ENCODE measurements at regions not wholly inside any gene's neighbourhood (a gene's known extent, or its start where the extent isn't known, plus 50 kb on each side); places are given as distances from the start of the nearest gene placed in this dataset.
"Not testable (repeated sequence)": the region's sequence is repeated elsewhere in the genome, so short reads cannot be mapped to it uniquely, and the experiment has no call there.

DNA sequence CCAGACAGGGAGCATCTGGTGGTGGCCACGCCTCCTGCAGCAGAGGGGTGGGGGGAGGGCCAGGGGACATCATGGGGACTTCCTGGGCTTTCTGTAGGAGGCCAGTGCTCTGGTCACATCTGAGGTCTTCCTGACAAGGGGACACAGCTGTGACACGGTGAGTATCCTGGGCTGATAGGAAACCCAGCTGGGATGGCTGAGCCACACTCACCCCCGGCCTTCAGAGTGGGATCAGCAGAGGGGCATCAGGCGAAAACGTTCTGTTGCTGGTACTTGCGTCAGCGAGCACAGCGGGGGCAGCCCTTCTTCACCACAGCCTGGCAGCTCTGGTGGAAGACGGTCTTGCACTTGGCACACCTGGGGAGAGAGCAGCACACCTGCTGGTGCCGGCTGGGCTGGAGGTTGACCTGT is 122.9 kb upstream of the SMURF2 start:
- no peak for DNase-seq (ENCODE audit: low read depth in 2 of 2)

DNA sequence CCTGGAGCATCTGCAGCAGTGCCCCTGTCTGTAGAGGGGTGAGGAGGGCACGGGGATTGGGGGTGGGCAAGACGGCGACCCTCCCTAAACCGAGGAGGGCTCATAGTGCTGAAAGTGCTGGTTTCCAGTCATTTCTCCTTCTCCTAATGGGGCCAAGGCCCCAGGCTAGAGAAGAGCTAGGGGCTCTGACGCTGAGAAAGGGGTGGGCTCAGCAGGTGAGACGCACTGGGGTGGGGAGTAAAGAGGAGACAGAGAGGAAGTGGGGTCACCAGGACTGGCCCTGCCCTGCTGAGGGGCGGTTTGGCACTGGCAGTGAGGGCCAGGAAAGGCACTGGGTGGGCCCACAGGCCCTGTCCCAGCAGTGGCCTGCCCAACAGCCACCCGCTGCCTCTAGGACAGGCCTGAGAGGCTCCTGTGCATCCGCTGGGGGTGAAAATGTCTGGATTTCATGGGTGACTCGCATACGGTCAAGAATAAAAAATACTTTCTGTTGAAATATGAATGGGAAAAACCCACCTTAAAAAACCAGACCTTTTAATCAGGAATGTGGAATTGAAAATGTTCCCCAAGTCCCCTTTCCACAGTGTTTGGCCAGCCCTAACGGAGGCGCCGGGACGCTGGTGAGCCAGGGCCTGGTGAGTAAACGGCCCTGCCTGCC is 122.4 kb upstream of the SMURF2 start:
- no peak for DNase-seq (ENCODE audit: low read depth in 2 of 2)

DNA sequence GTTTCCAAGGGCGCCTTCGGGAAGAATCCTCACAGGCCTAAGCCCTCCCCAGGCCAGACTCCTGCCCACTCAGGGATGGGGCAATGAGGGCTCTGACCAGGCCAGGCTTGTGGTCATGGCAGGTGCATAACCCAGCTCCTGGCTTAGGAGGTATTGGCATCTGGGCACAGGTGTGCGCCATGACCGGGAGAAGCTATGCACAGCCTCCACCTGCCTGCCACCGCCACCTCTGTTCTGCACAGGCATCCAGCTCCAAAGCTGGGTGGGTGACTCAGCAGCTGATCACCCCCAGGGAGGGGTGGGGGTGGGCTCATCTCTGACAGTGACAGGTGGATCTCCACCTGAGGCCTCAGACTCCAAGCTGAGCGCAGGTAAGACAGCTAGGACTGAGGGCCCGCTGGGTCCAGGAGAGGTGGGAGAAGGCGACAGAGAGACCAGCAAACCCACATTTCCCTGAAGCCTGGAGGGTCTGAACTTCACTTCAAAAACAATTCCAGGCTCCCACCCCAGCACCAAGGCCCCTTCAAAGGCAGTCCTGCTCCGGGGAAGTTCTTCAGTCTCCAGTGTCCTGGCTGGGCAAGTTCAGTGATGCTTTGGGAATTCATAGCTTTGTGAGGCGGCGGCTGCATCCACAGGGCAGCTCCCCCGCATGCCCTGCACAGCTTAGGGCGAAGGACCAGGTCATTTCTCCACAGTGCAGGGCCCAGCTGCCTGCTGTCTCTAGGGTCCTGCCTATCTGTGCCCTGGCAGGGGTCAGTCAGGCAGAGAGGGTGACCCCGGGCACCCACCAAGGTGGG is 121.6 kb upstream of the SMURF2 start:
- no peak for DNase-seq (ENCODE audit: low read depth in 2 of 2)

DNA sequence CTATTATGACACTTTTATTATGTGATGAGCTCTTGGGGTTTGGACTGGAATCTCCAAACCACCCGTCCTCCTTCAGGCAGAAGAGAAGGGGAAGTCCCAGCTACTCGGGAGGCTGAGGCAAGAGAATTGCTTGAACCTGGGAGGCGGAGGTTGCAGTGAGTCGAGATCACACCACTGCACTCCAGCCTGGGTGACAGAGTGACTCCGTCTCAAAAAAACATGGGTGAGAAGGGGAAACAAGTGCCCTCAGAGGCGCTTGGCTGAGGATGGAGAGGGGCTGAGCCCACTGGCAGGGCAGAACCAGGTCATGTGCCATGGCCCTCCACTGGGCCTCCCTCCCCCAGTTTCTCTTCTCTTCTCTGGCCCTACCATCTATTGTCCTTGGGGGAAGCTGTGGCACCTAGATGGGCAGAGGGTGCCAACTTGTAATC is 120.9 kb upstream of the SMURF2 start:
- DNase-seq (ENCODE audit: low read depth in 2 of 2) = no peak

DNA sequence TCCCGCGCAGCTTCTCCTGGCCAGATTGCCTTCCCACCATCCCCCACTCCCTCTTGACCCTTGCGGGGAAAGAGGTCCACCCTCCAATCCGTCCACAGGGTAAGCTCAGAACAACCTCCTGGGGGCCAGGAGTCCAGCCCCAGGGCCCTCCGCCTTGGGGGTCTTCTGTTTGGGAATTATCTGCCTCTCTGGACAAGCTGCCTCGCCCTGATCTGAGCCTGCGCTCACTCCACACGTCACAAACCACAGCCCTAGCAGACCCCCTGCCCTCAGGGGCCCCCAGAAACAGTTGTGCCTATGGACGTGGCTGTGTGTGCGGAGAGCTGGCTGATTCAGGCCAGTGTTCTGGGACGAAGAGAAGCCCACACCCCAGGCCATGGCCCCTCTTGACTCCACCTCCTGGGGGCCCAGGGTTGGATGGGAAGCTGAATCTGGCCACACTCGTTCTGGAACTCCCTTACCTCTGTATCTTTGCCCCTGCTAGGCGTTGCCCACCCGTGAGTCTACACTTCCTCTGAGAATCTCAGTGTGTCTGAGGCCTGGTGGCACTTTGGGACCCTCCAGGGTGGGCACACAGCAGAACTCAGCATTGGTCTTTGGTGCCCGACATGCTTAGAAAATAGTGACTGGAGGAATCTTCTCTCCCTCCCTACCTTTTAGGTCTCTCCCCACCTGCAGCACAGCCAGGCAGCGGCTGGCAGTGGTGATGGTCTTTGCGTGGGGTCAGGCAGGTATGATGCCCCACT is 119.9 kb upstream of the SMURF2 start:
- DNase-seq (ENCODE audit: low read depth in 2 of 2) = no peak

DNA sequence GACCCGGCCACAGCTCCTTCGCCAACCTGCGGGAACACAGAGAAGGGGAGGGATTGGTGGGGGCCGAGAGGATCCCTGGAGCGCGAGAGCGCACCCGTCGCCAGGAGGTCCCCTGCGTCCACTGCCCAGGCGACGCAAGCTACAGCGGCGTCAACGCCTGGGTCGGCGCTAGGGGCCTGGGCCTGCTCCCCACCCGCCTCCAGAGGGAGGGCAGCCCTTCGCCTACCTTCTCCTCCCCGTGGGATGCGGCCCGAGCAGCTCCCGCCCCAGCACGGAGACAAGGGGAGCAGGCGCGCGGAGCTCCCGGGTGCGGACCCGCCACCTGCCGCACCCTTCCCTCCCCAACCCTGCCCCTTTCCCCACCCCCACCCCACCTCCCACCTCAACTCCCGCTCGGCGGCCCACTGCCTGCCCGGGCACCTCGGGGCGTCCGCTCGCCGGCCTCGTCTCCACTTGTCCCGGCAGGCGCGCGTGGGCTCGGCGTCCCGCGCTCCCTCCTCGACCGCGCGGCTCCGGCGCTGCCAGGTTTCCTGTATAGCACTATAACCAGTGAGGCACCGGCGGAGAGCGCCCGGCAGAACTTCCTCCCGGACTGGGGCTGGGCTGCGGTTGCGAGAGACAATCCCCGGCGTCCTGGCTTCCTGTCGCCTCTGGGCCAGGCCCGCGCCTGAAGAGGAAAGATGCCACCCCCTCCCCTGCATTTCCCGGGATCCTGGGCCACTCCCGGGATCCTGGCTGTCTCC is 119.1 kb upstream of the SMURF2 start:
- no peak for DNase-seq (ENCODE audit: low read depth in 2 of 2)

DNA sequence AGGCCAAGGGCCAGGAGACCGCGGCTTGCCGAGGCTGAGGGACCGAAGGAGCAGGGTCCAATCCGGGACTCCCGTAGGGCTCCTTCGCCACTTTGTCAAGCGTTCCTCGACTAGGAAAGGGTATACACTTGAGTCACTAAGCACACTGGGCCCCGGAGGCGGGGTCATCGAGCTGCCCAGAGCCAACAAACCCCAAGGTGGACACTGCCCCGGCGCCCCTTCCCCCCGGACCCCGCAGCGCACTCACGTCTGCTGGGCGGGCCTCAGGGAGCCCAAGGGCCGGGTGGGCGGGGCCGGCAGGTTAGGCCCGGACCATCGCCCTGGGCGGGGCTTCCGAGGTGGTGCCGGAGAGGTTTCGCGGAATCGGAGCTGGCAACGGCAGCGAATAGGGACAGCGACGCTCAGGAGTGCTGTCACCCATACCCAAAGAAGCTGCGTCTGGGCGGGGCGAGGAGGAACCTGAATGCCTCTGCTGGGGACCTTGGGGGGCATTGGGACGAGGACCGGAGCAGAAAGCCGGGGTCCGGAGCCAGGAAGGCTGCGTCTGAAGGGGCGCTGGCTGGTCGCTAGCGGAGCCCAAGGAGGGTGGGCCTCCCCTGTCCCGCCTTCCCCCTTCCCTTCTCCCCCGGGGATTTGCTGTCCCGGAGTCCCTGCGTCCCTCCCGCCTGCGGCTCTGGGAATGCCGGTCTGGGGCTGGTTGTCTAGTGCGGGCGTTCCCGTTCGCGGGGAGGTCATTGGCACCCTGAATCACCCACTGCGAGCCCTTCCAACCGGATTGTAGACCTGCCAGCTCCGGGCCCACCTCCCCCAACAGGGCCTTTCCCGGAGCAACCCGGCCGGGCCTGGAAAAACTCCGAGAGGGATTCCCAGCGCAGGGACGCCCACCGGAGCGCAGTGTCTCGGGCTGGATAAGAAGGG is 118.2 kb upstream of the SMURF2 start:
- peak; percentile 43 to 66 for DNase-seq (ENCODE audit: low read depth in 2 of 2)

DNA sequence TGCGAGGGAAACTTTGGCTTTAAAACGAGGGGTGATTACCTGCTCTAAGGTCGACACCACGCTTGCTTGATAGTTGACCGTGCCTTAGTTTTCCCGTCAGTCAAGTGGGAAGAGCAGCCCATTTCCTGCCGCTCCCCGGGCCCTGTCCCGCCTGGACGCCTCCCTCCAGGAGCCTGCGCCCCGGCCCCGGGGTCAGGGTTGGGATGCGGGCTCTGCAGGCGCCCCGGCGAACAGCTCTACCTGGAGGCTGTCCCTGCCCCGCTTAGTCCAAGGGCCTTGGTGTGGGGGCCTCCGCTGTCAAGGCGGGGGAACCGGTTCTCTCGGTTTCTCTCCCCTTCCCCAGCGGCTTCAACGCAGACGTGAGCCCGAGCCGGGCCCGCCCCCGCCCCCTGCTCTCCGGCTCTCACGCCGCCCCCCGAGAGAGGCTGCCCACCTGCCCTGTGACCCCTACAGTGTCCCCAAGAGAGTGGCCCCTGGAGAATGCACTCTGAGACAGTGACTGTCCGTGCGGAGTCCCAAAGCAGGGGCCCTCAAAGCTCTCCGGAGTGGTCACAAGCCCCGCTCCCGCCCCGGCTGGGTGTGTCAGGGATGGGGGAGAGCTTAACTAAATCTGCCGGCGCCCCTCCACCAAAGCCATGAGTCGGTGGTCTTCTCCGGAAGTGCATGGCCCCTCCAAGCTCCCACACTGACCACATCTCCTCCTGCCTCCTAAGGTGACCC is 117.4 kb upstream of the SMURF2 start:
- no peak for DNase-seq (ENCODE audit: low read depth in 2 of 2)

DNA sequence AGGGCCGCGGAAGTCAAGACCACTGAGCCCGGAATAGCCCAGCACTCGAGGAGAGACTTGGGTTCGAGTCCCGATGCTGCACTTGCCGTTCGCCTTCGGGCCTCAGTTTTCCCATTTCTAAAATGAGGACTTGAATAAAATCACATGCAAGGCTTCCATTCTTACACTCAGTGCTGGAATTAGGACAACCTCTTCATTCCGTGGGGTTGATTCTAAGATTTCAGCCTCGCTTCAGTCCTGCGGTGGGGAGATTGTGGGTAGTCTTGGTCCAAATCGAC is 116.9 kb upstream of the SMURF2 start:
- not testable (repeated sequence) for DNase-seq (ENCODE audit: low read depth in 2 of 2)

DNA sequence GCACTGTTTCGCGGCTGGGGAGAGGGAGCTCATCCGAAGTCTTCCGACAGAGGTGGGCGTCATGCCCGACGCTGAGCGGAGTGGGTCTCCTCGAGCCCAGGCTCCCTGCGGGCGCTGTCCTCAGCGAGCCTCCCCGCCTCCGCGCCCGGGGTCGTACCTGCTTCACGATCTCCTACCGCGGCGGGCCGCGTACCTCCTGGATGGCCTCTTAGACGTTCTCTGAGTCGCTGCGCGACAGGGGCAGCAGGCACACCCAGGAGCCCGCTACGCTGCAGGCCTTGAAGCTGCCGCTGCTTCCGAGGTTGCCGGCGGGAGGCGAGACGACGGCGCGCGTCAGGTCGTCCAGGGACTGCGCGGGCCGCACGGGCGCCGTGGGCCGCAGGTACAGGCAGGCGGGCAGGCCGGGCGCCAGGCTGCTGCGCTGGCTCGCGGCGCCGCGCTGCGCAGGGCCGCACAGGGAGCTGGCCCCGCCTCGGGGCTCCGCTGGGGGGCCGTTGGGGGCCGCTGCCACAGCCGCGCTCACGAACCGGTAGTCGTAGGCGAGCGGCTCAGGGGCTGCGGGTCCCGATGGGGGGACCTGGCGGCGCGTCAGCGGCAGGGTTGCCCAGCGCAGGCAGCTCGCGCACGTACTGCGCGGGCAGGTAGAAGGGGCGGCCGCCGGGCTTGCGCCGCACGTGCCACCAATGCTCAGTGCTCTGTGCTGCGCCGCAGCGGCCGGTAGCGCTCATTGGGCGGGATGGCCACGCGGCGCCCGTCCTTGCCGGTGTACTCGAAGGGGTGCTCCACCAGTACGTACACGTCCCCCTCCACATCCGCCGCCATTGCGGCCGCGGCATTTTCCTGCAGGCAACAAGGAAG is 116.4 kb upstream of the SMURF2 start:
- no peak for DNase-seq (ENCODE audit: low read depth in 2 of 2)

DNA sequence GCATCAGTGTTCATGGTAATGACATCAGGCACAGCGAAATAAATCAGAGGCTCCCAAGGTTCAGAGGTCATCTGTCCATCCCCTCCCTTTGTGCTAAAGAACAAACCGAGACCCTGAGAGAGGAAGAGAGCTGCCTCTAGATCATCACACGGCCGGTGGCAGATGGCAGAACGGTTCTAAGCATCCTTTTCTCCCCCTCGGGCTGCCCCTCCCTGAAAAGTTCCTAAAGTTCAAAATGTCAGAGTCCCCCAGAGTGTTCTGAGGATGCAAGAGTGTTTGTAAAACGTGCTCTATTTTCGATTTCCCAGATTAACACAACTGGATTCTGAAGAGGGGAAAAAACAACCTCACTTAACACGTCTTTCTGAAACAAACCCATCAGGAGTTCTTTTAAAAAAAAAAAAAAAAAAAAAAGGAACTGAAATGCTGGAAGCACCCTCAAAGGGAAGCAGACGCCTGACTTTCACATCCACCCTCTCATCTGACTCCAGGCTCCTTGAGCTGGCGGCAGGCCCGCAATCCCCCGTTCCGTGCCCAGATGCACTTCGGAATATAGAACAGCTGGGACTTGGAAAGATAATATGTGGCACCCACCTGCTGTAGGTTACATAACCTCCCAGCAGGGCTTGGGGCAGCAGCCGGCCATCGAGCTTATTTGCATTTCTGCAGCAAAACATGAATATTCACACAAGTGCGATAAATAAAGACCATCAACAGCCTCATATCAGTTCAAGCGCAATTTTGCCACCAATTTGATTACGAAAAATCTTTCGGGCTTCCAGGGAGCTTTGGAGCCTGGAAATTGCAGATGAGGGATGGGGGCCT is 115.5 kb upstream of the SMURF2 start:
- no peak for DNase-seq (ENCODE audit: low read depth in 2 of 2)

DNA sequence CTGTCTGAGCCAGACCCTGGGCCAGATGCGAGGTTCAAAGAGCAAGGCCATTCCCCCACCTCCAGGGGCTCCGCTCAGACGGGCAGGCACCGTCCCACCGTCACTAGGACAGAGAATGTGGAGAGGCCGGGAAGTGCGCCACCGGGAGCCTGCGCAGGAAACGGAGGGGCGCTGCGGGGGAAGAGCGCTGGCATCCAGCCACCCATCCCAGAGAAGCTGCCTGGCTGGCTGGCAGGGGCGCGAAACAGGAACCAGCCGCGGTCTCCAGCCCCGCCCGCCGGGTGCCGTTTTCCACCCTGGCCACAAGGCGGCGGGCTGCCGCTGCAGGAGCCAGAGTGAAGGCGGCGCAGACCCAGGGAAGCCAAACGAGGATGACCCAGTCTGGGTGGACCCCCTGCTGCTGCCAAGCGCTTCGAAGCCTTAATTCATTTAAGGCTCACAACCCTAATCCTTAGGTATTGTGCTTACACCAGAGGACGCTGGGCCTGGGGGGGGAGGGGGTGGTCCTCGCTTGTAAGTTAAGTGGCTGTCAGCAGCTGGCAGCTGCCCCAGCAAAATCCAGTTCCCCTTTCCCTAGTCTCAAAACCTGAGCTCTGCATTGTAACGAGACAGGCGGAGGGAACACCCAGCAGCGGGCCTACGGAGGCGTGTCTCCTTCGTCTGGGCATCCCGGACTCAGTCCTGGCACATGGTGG is 114.8 kb upstream of the SMURF2 start:
- peak; percentile 27 to 58 for DNase-seq (ENCODE audit: low read depth in 2 of 2)

DNA sequence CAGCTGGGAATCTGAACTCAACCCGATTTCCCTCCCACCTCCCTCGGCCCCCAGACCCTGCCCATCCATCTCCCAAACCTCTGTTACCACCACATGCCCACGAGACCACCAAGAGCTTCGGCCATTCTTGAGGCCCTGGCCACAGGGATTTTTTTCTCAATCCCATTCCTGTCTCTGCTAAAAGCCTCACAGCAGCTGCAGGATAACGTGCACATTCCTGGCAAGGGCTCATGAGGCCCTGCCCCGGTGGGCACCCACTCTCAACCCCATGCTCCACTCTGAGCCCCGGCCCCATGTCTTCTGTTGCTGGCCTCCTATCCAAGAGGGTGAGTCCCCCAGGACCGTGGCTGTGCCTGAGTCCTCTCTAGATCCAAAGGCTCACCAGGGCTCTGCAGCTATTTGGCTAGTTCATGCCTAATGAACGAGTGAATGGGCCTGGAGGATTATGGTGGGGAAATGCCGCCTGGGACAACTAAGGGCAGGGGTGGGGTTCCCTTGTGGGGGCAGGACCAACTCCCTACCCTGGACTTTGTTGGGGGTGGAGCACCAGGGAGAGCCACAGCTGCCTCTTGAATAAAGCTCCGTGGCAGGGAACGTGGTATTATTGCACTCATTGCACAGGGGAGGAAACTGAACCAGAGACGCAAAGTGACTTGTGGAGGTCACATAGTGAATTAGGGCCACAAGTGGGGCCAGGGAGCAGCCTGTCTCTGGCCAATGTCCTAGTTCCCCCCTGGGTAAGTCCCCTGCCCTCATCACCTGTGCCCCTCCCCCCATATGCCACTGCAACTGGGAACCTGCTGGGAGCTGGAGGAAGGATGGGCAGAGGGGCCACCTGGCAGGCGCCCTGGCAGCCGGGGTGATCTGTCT is 113.8 kb upstream of the SMURF2 start:
- no peak for DNase-seq (ENCODE audit: low read depth in 2 of 2)

DNA sequence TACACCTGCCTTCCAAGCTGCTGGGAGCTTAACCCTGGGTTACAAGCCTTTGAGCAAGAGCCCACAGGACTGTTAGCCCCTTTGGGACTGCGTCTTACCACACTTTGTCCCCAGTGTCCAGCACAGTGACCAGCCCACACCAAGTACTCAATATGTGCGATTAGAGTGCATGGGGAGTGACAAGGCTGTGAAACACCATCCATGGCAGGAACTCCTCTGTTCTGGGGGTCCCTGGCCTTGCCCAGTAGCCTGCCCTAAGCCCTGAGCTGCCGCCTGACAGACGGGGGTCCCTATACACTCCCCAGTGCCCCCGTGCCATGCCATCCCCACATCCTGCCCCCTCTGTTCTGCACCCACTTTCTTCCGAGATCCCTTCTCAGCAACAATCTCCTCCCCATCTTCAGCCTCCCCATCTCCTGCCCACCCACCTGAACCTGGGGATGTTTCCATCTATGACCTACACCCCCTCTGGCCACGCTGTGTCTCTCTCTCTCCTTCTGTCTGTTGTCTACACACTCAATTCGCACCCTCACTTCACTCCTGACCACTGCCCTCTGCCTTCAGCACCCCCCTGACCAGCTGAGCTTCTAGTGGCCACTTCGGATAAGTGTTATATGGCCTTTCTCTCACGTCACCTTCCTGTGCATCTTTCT is 112.9 kb upstream of the SMURF2 start:
- DNase-seq (ENCODE audit: low read depth in 2 of 2) = no peak

DNA sequence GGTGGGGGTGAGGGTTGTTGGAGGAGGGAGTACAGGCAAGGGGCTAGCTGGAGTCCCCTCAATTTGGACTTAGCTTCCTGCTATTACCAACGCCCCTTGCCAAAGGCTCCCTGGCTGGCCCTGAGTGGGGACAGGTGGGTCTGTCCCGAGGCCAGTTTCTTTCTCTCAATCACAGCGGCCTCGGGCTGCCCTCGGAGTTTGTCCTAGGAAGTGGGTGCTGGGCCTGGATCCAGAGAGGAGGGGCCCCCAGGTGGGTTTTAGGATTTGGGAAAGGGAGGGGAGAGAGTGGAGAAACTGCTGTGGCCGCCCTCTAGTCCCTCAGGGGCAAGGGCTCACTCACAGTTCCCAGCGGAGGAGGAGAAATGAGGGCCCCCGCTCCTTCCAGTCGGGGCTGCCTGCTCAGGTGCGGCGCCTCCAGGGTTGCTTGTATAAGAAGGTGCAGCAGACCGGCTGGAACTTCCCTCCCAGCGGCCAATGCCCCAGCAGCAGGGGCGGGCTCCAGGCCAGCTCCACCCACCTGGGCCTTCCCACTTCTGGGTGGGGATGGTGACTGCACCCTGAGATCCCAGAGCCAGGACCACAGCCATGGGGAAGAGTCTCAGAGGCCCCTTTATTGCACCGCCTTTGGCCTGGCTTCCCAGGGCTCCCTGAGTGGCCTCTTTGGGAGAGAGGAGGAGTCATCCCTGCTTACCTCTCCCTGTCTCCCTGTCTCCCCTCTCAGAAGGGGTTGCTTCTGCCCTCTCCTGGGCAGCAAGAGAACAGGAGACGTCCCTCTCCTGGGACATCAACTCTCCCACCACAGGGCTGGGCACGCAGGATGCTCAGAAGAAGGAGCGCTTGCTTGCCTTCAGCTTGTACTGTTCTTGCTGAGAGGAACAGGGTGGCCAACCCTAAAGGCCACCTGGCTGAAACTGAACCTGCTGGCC is 112.0 kb upstream of the SMURF2 start:
- no peak for DNase-seq (ENCODE audit: low read depth in 2 of 2)
